ENCODE measurements at regions not wholly inside any gene's neighbourhood (a gene's known extent, or its start where the extent isn't known, plus 50 kb on each side); places are given as distances from the start of the nearest gene placed in this dataset.

GRCh38 chr5:165809914-165810313 is 2304.5 kb downstream of the MAT2B start:
- DNase-seq (ENCODE audit: low spot score) = no peak

- DNase-seq (ENCODE audit: low spot score) = no peak
Measured at GRCh38 chr5:165829504-165829903, 2324.1 kb downstream of the MAT2B start.

- no peak for DNase-seq (ENCODE audit: low spot score)
Measured at GRCh38 chr5:165834891-165835290, 2329.5 kb downstream of the MAT2B start.

GRCh38 chr5:165836046-165836445 is 2330.6 kb downstream of the MAT2B start:
- no peak for DNase-seq (ENCODE audit: low spot score)

- DNase-seq (ENCODE audit: low spot score) = no peak
Measured at GRCh38 chr5:165837286-165837685, 2331.9 kb downstream of the MAT2B start.

- no peak for DNase-seq (ENCODE audit: low spot score)
Measured at GRCh38 chr5:165844571-165844970, 2339.2 kb downstream of the MAT2B start.

GRCh38 chr5:165858118-165858517 is 2352.7 kb downstream of the MAT2B start:
- DNase-seq (ENCODE audit: low spot score) = no peak

- no peak for DNase-seq (ENCODE audit: low spot score)
Measured at GRCh38 chr5:165859251-165859650, 2353.8 kb downstream of the MAT2B start.

GRCh38 chr5:165863239-165863638 is 2357.8 kb downstream of the MAT2B start:
- no peak for DNase-seq (ENCODE audit: low spot score)

GRCh38 chr5:165871291-165871690 is 2365.9 kb downstream of the MAT2B start:
- DNase-seq (ENCODE audit: low spot score) = no peak

GRCh38 chr5:165874851-165875250 is 2369.4 kb downstream of the MAT2B start:
- no peak for DNase-seq (ENCODE audit: low spot score)

- no peak for DNase-seq (ENCODE audit: low spot score)
Measured at GRCh38 chr5:165876538-165876937, 2371.1 kb downstream of the MAT2B start.

- no peak for DNase-seq (ENCODE audit: low spot score)
Measured at GRCh38 chr5:165877475-165877874, 2372.1 kb downstream of the MAT2B start.

- DNase-seq (ENCODE audit: low spot score) = no peak
Measured at GRCh38 chr5:165881259-165881658, 2375.8 kb downstream of the MAT2B start.

- DNase-seq (ENCODE audit: low spot score) = no peak
Measured at GRCh38 chr5:165882099-165882498, 2376.7 kb downstream of the MAT2B start.

- DNase-seq (ENCODE audit: low spot score) = no peak
Measured at GRCh38 chr5:165885623-165886350, 2380.4 kb downstream of the MAT2B start.

- DNase-seq (ENCODE audit: low spot score) = no peak
Measured at GRCh38 chr5:165887147-165887546, 2381.7 kb downstream of the MAT2B start.

- no peak for DNase-seq (ENCODE audit: low spot score)
Measured at GRCh38 chr5:165892383-165892782, 2387.0 kb downstream of the MAT2B start.

- no peak for DNase-seq (ENCODE audit: low spot score)
Measured at GRCh38 chr5:165894916-165895315, 2389.5 kb downstream of the MAT2B start.

- DNase-seq (ENCODE audit: low spot score) = no peak
Measured at GRCh38 chr5:165903835-165904234, 2387.6 kb upstream of the WWC1 start.

- no peak for DNase-seq (ENCODE audit: low spot score)
Measured at GRCh38 chr5:165906871-165907270, 2384.6 kb upstream of the WWC1 start.

GRCh38 chr5:165913059-165913458 is 2378.4 kb upstream of the WWC1 start:
- DNase-seq (ENCODE audit: low spot score) = no peak

- no peak for DNase-seq (ENCODE audit: low spot score)
Measured at GRCh38 chr5:165914456-165914855, 2377.0 kb upstream of the WWC1 start.

GRCh38 chr5:165919196-165919595 is 2372.2 kb upstream of the WWC1 start:
- no peak for DNase-seq (ENCODE audit: low spot score)
